Astrocyte of the cerebellum (primary cell): ENCODE measurements at regions not wholly inside any gene's neighbourhood (a gene's known extent, or its start where the extent isn't known, plus 50 kb on each side); places are given as distances from the start of the nearest gene placed in this dataset.

Source experiments
- DNase-seq: peaks from one replicate; pipeline ENCODE4 v3.0.0-alpha.2; 2011; ENCODE audit warnings: low read depth
- H3K4me3 ChIP-seq: 2 replicates; pipeline ENCODE4 v1.5.1; 2011; ENCODE audit warnings: mild to moderate bottlenecking, low read depth, low read length, moderate library complexity
- in situ Hi-C: cut with HindIII; loops from 2 replicates; pipeline ENCODE4 v1.10.0; 2017; ENCODE audit warnings: low sequenced_read_pairs
- TF ChIP-seq, protein P1 (sequence below): IDR thresholded peaks from 2 replicates; pipeline ENCODE4 v1.5.1; 2012; ENCODE audit warnings: low read length, low read depth, moderate library complexity, mild to moderate bottlenecking; ENCODE audit errors: missing control alignments

DNA sequence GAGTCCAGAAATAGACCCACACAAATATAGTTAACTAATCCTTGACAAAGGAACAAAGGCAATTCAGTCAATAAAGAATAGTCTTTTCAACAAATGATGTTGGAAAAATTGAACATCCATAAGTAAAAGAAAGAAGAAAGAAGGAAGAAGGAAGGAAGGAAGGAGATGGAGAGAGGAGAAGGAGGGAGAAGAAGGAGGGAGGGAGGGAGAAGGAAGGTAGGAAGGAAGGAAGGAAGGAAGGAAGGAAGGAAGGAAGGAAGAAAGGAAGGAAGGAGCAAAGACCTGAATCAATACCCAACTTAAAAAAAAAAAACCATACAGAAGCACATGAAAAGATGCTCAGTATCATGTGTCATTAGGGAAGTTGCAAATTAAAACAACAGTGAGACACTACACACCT, 148.3 kb downstream of the ATL2 start:
- in situ Hi-C loops = no loop called here
- DNase-seq = no peak
- no peak overlapping the region for H3K4me3 ChIP-seq
- TF ChIP-seq, protein P1, sequence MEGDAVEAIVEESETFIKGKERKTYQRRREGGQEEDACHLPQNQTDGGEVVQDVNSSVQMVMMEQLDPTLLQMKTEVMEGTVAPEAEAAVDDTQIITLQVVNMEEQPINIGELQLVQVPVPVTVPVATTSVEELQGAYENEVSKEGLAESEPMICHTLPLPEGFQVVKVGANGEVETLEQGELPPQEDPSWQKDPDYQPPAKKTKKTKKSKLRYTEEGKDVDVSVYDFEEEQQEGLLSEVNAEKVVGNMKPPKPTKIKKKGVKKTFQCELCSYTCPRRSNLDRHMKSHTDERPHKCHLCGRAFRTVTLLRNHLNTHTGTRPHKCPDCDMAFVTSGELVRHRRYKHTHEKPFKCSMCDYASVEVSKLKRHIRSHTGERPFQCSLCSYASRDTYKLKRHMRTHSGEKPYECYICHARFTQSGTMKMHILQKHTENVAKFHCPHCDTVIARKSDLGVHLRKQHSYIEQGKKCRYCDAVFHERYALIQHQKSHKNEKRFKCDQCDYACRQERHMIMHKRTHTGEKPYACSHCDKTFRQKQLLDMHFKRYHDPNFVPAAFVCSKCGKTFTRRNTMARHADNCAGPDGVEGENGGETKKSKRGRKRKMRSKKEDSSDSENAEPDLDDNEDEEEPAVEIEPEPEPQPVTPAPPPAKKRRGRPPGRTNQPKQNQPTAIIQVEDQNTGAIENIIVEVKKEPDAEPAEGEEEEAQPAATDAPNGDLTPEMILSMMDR = no peak

DNA sequence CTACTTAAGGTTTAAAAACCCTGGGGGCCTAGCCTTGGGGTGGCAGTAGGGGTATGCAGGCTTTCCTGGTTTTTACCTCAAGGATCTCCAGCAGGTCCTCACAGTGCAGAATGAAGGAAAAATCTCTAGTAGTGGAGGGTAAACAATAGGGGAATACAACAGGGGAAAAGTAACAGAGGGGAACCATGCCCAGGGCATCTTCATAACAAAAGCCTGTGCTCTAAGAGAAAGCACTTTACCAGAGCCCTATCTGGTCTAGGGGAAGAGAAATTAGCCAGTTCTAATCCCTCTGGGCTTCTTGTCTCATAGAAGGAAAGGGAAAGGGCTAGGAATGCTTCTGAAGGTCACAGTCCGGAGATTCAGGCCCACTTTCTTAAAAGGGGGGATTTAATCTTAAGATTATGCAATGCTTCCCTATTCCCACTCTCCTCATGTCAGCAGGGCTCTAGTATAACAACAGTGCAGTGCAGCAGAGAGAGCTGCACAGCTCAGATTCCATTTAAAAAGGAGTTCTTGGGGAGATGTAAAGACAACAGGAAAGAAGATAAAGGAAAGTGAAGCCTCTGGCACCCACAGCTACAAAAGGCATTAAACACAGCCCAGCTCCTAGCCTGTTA, 149.0 kb upstream of the CYP1B1 start:
- TF ChIP-seq, protein P1 = no peak
- in situ Hi-C loops = no loop called here
- no peak overlapping the region for H3K4me3 ChIP-seq
- DNase-seq = no peak

DNA sequence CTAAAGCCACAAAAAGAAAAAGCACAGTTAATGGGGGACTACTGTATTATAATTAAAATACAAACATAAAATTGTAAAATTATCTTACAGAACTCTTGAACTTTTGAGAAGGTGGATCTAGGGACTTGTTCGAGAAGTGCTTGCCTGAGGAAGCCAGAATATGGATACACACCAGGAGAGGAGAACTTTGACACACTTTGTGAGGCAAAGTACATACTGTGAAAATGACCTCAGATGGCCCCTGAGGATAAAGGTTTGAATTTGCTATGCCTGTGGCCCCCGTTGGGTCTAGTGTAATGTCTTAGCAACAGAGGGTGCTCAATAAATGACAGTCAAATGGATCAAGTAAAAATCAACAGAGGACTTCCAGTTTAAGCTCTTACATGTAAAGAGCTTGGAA, 148.2 kb upstream of the CYP1B1 start:
- H3K4me3 ChIP-seq = no peak overlapping the region
- in situ Hi-C loops = no loop called here
- no peak for DNase-seq
- TF ChIP-seq, protein P1 = no peak

DNA sequence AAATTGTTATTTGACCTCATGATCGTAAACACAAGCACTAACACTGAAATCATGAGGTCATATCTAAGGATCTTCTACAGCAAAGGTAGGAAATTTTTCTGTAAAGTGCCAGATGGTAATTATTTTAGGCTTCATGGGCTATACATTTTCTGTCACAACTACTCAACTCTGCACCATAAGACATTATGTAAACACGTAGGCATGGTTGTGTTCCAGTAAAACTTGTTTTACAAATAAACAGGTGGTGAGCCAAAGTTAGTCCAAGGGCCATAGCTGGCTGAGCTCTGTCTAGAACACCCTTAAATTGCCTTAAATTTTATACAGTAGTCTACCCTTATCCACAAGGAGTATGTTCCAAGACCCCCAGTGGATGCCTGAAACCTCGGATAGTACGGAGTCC, 147.3 kb upstream of the CYP1B1 start:
- H3K4me3 ChIP-seq = no peak overlapping the region
- in situ Hi-C loops = no loop called here
- TF ChIP-seq, protein P1 = no peak
- no peak for DNase-seq

DNA sequence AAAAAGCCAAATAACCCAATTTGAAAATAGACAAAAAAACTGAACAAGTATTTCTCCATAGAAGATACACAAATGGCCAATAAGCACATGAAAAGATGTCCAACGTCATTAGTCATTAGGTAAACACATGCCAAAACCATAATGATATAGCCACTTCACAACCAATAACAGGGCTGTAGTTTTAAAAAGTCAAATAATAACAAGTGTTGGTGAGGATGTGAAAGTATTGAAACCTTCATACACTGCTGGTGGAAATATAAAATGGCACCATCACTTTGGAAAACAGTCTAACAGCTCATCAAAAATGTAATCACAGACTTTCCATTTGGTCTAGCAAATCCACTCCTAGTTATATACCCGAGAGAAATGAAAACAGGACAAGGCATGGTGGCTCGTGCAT, 144.2 kb upstream of the CYP1B1 start:
- TF ChIP-seq, protein P1 = no peak
- H3K4me3 ChIP-seq = no peak overlapping the region
- in situ Hi-C loops = no loop called here
- no peak for DNase-seq

DNA sequence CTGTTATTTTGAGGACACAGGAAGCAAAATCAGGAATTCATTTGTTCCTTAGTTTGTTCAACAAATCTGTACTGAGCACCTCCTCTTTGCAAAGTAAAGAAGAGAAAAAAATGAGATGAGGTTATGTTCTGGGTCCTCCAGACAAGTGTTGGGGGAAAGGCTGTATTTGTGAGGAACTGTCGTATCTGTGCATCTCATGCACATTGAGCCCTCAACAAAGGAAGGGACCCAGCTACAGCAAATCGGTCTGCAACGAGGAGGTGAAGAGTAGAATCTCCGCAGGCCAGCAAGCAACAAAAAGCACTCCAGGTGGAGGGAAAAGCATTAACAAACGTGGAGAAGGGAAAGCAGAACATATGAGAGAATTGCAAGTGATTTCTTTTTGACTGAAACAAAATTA, 143.0 kb upstream of the CYP1B1 start:
- TF ChIP-seq, protein P1 = no peak
- in situ Hi-C loops = no loop called here

More for the DNA sequence above, 143.0 kb upstream of the CYP1B1 start:
- H3K4me3 ChIP-seq = no peak overlapping the region
- no peak for DNase-seq
